Gastroesophageal sphincter (tissue), 4 donors: ENCODE measurements at regions not wholly inside any gene's neighbourhood (a gene's known extent, or its start where the extent isn't known, plus 50 kb on each side); places are given as distances from the start of the nearest gene placed in this dataset.

ENCODE experiments used
- ATAC-seq: fragments of 150-250 bp; one replicate; pipeline ENCODE4 v1.9.1; 2016; ENCODE audit warnings: mild to moderate bottlenecking, moderate library complexity
- H3K27ac ChIP-seq, 4 donors: fragments of 200-600 bp; sonication (generic) in 3 of 4; 1 replicate in 3 of 4; 2 replicates in 1 of 4; pipeline ENCODE4 v1.5.1; 2016 to 2019
- H3K27me3 ChIP-seq: fragments of 200-600 bp; sonication (generic); one replicate; pipeline ENCODE4 v1.5.1; 2019
- H3K36me3 ChIP-seq, 2 donors: fragments of 200-600 bp; sonication (generic); one replicate each; pipeline ENCODE4 v1.5.1; 2019; ENCODE audit warnings: control low read depth in 1 of 2
- H3K4me1 ChIP-seq, 3 donors: fragments of 200-600 bp; sonication (generic); 1 replicate in 2 of 3; 2 replicates in 1 of 3; pipeline ENCODE4 v1.5.1; 2016 to 2019; ENCODE audit warnings: control low read depth in 2 of 3
- H3K4me3 ChIP-seq, 2 donors: fragments of 200-600 bp; sonication (generic); one replicate each; pipeline ENCODE4 v1.5.1; 2019; ENCODE audit warnings: mild to moderate bottlenecking in 1 of 2, moderate library complexity in 1 of 2
- H3K9me3 ChIP-seq, 3 donors: fragments of 200-600 bp; sonication (generic); one replicate each; pipeline ENCODE4 v1.5.1; 2017 to 2019; ENCODE audit warnings: control low read depth in 2 of 3
- CTCF ChIP-seq, 4 experiments: fragments of 200-600 bp in 2 of 4; fragments of 450-650 bp in 2 of 4; sonication (generic) in 1 of 4; IDR thresholded peaks; one replicate each; pipeline ENCODE4 v1.5.1; 2017 to 2019; ENCODE audit warnings: antibody characterized with exemption in 4 of 4, mild to moderate bottlenecking in 2 of 4, moderate library complexity in 2 of 4
- EP300 ChIP-seq: sonication (generic); formaldehyde crosslinking; IDR thresholded peaks from one replicate; pipeline ENCODE4 v1.6.1; 2017; ENCODE audit warnings: antibody characterized with exemption, mild to moderate bottlenecking
- POLR2A ChIP-seq, 2 donors: fragments of 450-650 bp; IDR thresholded peaks; one replicate each; pipeline ENCODE4 v1.6.1; 2017; ENCODE audit warnings: antibody characterized with exemption in 2 of 2, mild to moderate bottlenecking in 2 of 2, moderate library complexity in 1 of 2
- POLR2AphosphoS5 ChIP-seq: sonication (generic); formaldehyde crosslinking; IDR thresholded peaks from one replicate; pipeline ENCODE4 v1.6.1; 2017; ENCODE audit warnings: antibody characterized with exemption
- whole genome bisulfite sequencing, 2 donors: methylation state at CpG; one replicate each; pipeline ENCODE4 v1.1.5; 2018; ENCODE audit warnings: low coverage in 1 of 2; 5-methylcytosine and 5-hydroxymethylcytosine counted together

GRCh38 chr13:68099631-68100030 lies 869.5 kb upstream of the PCDH9 start:
- H3K27me3 ChIP-seq: no peaks in the 10 kb centered on the region
- no peaks in the 10 kb centered on the region for H3K4me1 ChIP-seq
- TF ChIP-seq EP300 (no peak), CTCF (IDR thresholded peaks at IDR 0.05) (no peak), POLR2AphosphoS5 (no peak), POLR2A (IDR thresholded peaks at IDR 0.05) (no peak)
- no peak overlapping the region for H3K27ac ChIP-seq
- ATAC-seq: no peak
- no peaks in the 10 kb centered on the region for H3K9me3 ChIP-seq
- no peaks in the 10 kb centered on the region for H3K36me3 ChIP-seq
- 69 to 88% methylated on average over 2 of the region's 2 CpGs for WGBS, 2 donors
- no peak overlapping the region for H3K4me3 ChIP-seq

- Histone ChIP-seq H3K27me3 (no peaks in the 10 kb centered on the region), H3K36me3 (no peaks in the 10 kb centered on the region), H3K9me3 (no peaks in the 10 kb centered on the region), H3K27ac (no peak overlapping the region), H3K4me1 (no peaks in the 10 kb centered on the region), H3K4me3 (no peak overlapping the region)
- WGBS, 2 donors: 76 to 90% methylated on average over 2 of the region's 2 CpGs
- no peak for ATAC-seq
- TF ChIP-seq POLR2AphosphoS5: no peak
Observed at GRCh38 chr13:68081061-68081460, 850.9 kb upstream of the PCDH9 start.

GRCh38 chr13:68078874-68079273 lies 848.7 kb upstream of the PCDH9 start:
- H3K4me3 ChIP-seq: no peak overlapping the region
- no peaks in the 10 kb centered on the region for H3K9me3 ChIP-seq
- no peak for ATAC-seq
- no peaks in the 10 kb centered on the region for H3K36me3 ChIP-seq
- no peaks in the 10 kb centered on the region for H3K4me1 ChIP-seq
- no peak overlapping the region for H3K27ac ChIP-seq
- 63 to 67% methylated on average over 1 of the region's 1 CpG for WGBS, 2 donors
- H3K27me3 ChIP-seq: no peaks in the 10 kb centered on the region
- TF ChIP-seq CTCF (IDR thresholded peaks at IDR 0.05) (no peak), POLR2AphosphoS5 (no peak), POLR2A (IDR thresholded peaks at IDR 0.05) (no peak), EP300 (no peak)

- no peak overlapping the region for H3K27ac ChIP-seq
- no peaks in the 10 kb centered on the region for H3K27me3 ChIP-seq
Observed at GRCh38 chr13:68078469-68078868, 848.3 kb upstream of the PCDH9 start.

GRCh38 chr13:68076046-68076445 lies 845.9 kb upstream of the PCDH9 start:
- no peaks in the 10 kb centered on the region for H3K4me1 ChIP-seq
- no peaks in the 10 kb centered on the region for H3K9me3 ChIP-seq
- ATAC-seq: no peak
- no peaks in the 10 kb centered on the region for H3K27me3 ChIP-seq
- no peak overlapping the region for H3K27ac ChIP-seq
- 86 to 87% methylated on average over 3 to 4 of the region's 9 CpGs for WGBS, 2 donors
- TF ChIP-seq POLR2AphosphoS5 (no peak), CTCF (IDR thresholded peaks at IDR 0.05) (no peak), EP300 (no peak), POLR2A (IDR thresholded peaks at IDR 0.05) (no peak)
- H3K4me3 ChIP-seq: no peak overlapping the region
- no peaks in the 10 kb centered on the region for H3K36me3 ChIP-seq

More at GRCh38 chr13:68078469-68078868, 848.3 kb upstream of the PCDH9 start:
- ATAC-seq: no peak
- Histone ChIP-seq H3K4me1 (no peaks in the 10 kb centered on the region), H3K9me3 (no peaks in the 10 kb centered on the region), H3K4me3 (no peak overlapping the region), H3K36me3 (no peaks in the 10 kb centered on the region)
- TF ChIP-seq EP300 (no peak), POLR2A (IDR thresholded peaks at IDR 0.05) (no peak), CTCF (IDR thresholded peaks at IDR 0.05) (no peak), POLR2AphosphoS5 (no peak)
- 79 to 94% methylated on average over 2 of the region's 2 CpGs for WGBS, 2 donors
